DOHH2 (cell line): ENCODE measurements at regions not wholly inside any gene's neighbourhood (a gene's known extent, or its start where the extent isn't known, plus 50 kb on each side); places are given as distances from the start of the nearest gene placed in this dataset.

Source experiments
- H3F3A ChIP-seq: fragments of 200-600 bp; sonication (generic), shearing (Covaris generic); 2 replicates; pipeline ENCODE4 v1.6.0; 2016; ENCODE audit warnings: antibody characterized with exemption, mild to moderate bottlenecking; ENCODE audit not compliant: control insufficient read depth, insufficient read depth
- H3K27ac ChIP-seq: fragments of 200-600 bp; sonication (generic); 2 replicates; pipeline ENCODE4 v1.5.1; 2014; ENCODE audit warnings: low read depth, mild to moderate bottlenecking, low read length, moderate library complexity
- H3K27me3 ChIP-seq: fragments of 200-600 bp; sonication (generic); 2 replicates; pipeline ENCODE4 v1.6.1; 2014; ENCODE audit warnings: mild to moderate bottlenecking, low read length, mixed read lengths; ENCODE audit not compliant: control insufficient read depth
- H3K36me3 ChIP-seq: fragments of 200-600 bp; sonication (generic); 2 replicates; pipeline ENCODE4 v1.6.1; 2014; ENCODE audit warnings: mild to moderate bottlenecking, low read length, moderate library complexity, mixed read lengths; ENCODE audit not compliant: control insufficient read depth
- H3K4me1 ChIP-seq: fragments of 200-600 bp; sonication (generic); 2 replicates; pipeline ENCODE4 v1.6.1; 2014; ENCODE audit warnings: mild to moderate bottlenecking, low read length, mixed read lengths; ENCODE audit not compliant: control insufficient read depth
- H3K4me2 ChIP-seq: fragments of 200-600 bp; sonication (generic); 2 replicates; pipeline ENCODE4 v1.6.0; 2014; ENCODE audit warnings: mild to moderate bottlenecking, low read length, moderate library complexity
- H3K4me3 ChIP-seq: fragments of 200-600 bp; sonication (generic); 2 replicates; pipeline ENCODE4 v1.5.1; 2014; ENCODE audit warnings: mild to moderate bottlenecking, low read length, mixed read lengths
- H3K79me2 ChIP-seq: fragments of 200-600 bp; sonication (generic); 2 replicates; pipeline ENCODE4 v1.6.1; 2014; ENCODE audit warnings: mild to moderate bottlenecking, low read length, mixed read lengths; ENCODE audit not compliant: control insufficient read depth
- H3K9me2 ChIP-seq: fragments of 200-600 bp; sonication (generic); replicated peaks from 2 replicates; pipeline ENCODE4 v1.6.1; 2014; ENCODE audit warnings: mild to moderate bottlenecking, low read length, mixed read lengths; ENCODE audit not compliant: control insufficient read depth
- H3K9me3 ChIP-seq: fragments of 200-600 bp; sonication (generic); 2 replicates; pipeline ENCODE4 v1.6.1; 2014; ENCODE audit warnings: antibody characterized with exemption, low read length, mixed read lengths; ENCODE audit not compliant: control insufficient read depth, insufficient read depth
- H4K20me1 ChIP-seq: fragments of 200-600 bp; sonication (generic); 2 replicates; pipeline ENCODE4 v1.6.0; 2014; ENCODE audit warnings: low read depth, mild to moderate bottlenecking, antibody characterized with exemption, low read length, moderate library complexity; ENCODE audit not compliant: control insufficient read depth, insufficient read depth
- EZH2phosphoT487 ChIP-seq: fragments of 200-600 bp; sonication (generic); IDR thresholded peaks from 2 replicates; pipeline ENCODE4 v1.6.1; 2017; ENCODE audit warnings: borderline replicate concordance, mild to moderate bottlenecking, antibody characterized with exemption, low read length, moderate library complexity, mixed read lengths
- TF ChIP-seq, protein P1 (sequence below): fragments of 200-600 bp; sonication (generic); IDR thresholded peaks from one replicate; pipeline ENCODE4 v1.5.1; 2014; ENCODE audit warnings: antibody characterized with exemption, mild to moderate bottlenecking, low read depth, low read length; ENCODE audit not compliant: poor library complexity, severe bottlenecking

DNA sequence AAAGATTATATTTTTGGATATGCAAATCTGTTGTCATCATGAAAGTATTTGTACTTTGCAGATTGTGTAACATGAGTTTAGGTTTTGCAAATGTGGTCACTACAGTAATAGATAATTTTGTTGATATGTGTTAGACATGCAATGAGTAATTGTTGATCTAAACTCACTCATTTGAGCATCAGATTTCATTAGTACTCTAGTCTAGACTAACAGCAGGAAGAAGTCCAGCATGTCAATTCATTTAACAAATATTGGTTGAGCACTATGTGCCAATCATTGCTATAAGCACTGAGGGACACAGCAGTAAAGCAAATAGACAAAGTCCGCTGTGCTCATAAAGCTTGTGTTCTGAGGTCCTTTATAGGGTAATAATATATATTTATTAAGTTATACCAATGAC is 350.0 kb downstream of the USP25 start:
- Histone ChIP-seq H3K27me3 (no peaks in the 10 kb centered on the region), H3K27ac (no peak overlapping the region), H3K36me3 (no peaks in the 10 kb centered on the region), H3F3A (no peaks in the 10 kb centered on the region), H4K20me1 (no peaks in the 10 kb centered on the region), H3K4me1 (no peaks in the 10 kb centered on the region), H3K4me2 (no peak overlapping the region), H3K4me3 (no peak overlapping the region), H3K9me2 (no peaks in the 10 kb centered on the region), H3K79me2 (no peaks in the 10 kb centered on the region), H3K9me3 (no peaks in the 10 kb centered on the region)
- TF ChIP-seq EZH2phosphoT487: no peak
- TF ChIP-seq, protein P1, sequence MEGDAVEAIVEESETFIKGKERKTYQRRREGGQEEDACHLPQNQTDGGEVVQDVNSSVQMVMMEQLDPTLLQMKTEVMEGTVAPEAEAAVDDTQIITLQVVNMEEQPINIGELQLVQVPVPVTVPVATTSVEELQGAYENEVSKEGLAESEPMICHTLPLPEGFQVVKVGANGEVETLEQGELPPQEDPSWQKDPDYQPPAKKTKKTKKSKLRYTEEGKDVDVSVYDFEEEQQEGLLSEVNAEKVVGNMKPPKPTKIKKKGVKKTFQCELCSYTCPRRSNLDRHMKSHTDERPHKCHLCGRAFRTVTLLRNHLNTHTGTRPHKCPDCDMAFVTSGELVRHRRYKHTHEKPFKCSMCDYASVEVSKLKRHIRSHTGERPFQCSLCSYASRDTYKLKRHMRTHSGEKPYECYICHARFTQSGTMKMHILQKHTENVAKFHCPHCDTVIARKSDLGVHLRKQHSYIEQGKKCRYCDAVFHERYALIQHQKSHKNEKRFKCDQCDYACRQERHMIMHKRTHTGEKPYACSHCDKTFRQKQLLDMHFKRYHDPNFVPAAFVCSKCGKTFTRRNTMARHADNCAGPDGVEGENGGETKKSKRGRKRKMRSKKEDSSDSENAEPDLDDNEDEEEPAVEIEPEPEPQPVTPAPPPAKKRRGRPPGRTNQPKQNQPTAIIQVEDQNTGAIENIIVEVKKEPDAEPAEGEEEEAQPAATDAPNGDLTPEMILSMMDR: no peak

DNA sequence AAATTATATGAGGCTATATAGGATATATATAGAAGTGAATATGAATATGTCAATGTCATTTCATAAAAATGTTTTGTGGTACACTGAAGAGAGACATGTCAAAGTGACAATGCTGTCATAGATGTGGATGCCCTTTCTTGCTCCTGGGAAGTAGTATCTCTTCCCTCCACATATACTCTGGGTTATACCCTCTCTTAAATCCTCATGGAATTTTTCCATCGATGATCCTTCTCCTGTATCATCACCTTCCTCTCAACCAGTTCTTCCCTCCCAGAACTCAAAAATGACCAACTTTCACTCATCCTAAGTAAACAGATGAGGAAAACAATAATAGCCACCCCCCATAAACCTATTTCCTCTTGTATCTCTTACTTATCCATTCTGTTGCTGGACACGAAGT is 351.5 kb downstream of the USP25 start:
- no peaks in the 10 kb centered on the region for H3F3A ChIP-seq
- H3K36me3 ChIP-seq: no peaks in the 10 kb centered on the region
- H3K4me2 ChIP-seq: no peak overlapping the region
- H3K4me3 ChIP-seq: no peak overlapping the region
- no peaks in the 10 kb centered on the region for H3K79me2 ChIP-seq
- H3K9me2 ChIP-seq: no peaks in the 10 kb centered on the region
- no peak for TF ChIP-seq EZH2phosphoT487
- TF ChIP-seq, protein P1: no peak
- no peaks in the 10 kb centered on the region for H4K20me1 ChIP-seq
- no peaks in the 10 kb centered on the region for H3K27me3 ChIP-seq
- no peaks in the 10 kb centered on the region for H3K4me1 ChIP-seq
- H3K27ac ChIP-seq: no peak overlapping the region
- no peaks in the 10 kb centered on the region for H3K9me3 ChIP-seq

DNA sequence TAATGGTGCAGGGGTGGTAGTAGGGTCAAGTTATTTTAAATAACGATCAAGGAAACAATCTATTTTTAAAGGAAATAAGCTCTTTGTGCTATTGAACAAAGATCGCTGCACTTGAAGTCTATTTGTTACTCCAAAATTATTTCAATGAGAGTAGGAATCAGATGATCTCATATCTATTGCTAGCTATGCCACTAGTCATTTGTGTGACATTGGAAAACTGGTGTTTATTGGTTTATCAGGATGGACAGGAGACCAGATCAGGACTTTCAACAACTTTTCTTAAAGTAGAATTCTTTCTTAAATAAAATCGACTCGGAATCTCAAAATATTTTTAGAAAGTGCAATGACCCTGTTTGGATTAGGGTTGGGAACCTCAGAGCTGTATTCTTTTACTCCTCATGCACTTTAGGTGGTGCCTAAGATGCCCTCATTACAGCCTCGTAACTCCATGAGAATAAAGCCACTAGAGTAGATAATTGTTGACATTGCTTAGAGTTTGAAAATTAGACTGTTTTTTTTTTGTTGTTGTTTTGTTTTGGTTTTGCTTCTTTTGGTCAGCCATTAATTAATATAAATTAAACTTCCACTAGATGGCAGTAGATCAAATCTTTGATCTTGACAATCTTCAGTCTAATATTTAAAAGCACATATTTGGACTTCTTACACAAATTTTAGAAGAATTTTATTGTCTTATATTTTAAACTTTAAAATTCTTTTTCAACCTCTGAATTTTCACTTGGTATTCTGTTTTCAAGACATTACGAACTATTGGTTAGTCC is 352.4 kb downstream of the USP25 start:
- no peaks in the 10 kb centered on the region for H3K36me3 ChIP-seq
- H3K79me2 ChIP-seq: no peaks in the 10 kb centered on the region
- no peaks in the 10 kb centered on the region for H3K9me2 ChIP-seq
- H3K4me3 ChIP-seq: no peak overlapping the region
- no peaks in the 10 kb centered on the region for H3K27me3 ChIP-seq
- no peaks in the 10 kb centered on the region for H3K4me1 ChIP-seq
- no peak for TF ChIP-seq EZH2phosphoT487
- TF ChIP-seq, protein P1: peak; percentile 31
- no peaks in the 10 kb centered on the region for H3F3A ChIP-seq
- no peaks in the 10 kb centered on the region for H3K9me3 ChIP-seq
- no peaks in the 10 kb centered on the region for H4K20me1 ChIP-seq
- H3K4me2 ChIP-seq: no peak overlapping the region
- no peak overlapping the region for H3K27ac ChIP-seq
